ENCODE measurements at regions not wholly inside any gene's neighbourhood (a gene's known extent, or its start where the extent isn't known, plus 50 kb on each side); places are given as distances from the start of the nearest gene placed in this dataset.

DNA sequence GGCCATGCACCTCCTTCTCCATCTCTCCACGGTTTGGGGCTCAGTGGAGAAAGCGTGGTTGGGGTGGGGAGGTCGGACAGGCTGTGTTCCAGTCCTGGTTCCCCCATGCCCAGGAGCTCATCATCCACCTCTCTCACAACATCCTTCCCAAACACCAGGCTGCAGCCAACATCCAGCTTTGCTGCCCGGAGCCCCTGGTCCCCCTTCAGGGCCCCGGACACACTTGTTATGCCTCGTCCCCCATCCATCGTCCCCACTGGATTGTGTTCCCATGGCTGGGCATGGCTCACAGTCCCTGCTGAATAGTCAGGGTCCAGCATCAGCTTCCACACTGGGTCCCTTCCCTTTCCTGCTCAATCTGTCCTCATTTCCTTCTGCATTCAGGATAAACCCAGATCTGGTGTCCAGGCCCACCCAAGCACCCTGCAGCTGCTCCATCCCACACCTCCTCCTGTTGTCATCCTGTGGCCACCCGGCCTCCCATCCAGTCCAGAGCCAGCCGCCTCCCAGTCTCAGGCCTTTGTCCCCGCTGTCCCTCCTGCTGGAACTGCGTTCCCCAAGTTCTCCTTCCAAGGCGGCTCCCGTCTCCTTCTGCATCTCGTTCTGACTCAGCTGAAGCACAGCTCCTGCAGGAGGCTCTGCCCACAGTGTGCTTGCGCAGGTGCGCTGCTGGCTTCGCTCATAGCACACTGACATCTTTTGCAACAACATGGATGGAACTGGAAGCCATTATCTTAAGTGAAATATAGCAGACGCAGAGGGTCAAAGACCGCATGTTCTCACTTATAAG lies 211.4 kb upstream of the RTL1 start:
- in situ Hi-C loops (cut with HindIII; ENCODE audit: low pct_unique_long_range_greater_than_20kb, low sequenced_read_pairs), result no loop called here
- DNase-seq (ENCODE audit: low read depth in 1 of 2, low spot score in 1 of 2), result no peak
- no peak for TF ChIP-seq JUND (IDR thresholded peaks at IDR 0.05; ENCODE audit: low read depth)

DNA sequence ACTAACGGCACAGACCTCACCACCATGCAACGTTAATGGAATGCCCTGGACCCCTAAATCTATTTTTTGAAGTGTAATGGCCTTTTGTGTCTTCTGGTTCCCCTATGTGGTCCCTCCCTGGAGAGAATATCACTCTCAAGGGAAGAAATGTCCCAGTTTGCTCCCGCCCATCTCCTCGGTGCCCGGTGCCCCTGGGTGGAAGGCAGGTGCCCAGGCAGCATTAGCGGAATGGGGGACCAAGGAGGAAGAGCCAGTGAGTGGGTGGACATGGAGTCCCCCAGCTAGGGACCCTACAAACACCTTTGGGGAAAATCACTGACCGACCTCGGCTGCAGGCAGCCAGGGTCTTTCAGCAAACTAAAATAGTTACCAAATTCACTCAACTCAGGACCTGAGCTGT lies 212.1 kb upstream of the RTL1 start:
- DNase-seq (ENCODE audit: low read depth in 1 of 2, low spot score in 1 of 2), result no peak
- in situ Hi-C loops (cut with HindIII; ENCODE audit: low pct_unique_long_range_greater_than_20kb, low sequenced_read_pairs), result no loop called here
- TF ChIP-seq JUND (IDR thresholded peaks at IDR 0.05; ENCODE audit: low read depth), result no peak

DNA sequence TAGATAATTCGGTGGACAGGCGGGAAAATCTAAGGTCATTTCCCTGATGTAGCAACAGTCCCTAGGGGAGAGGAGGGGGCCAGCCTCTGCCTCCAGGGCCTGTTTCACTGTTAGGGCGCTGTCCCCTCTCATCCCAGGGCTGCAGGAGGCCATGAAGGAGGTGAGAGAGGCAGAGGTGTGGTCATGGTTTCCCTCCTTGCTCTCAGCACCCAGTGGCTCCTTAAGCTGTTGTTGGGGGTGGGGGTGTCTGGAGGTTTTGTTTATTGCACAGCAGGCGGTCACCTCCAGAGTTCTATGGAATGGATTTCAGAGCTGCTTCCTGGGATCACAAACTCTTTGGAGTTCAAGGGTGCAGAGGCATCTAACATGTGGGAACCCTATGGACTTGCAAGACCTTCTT lies 212.5 kb upstream of the RTL1 start:
- DNase-seq (ENCODE audit: low read depth in 1 of 2, low spot score in 1 of 2), result no peak
- in situ Hi-C loops (cut with HindIII; ENCODE audit: low pct_unique_long_range_greater_than_20kb, low sequenced_read_pairs), result no loop called here
- TF ChIP-seq JUND (IDR thresholded peaks at IDR 0.05; ENCODE audit: low read depth), result no peak

DNA sequence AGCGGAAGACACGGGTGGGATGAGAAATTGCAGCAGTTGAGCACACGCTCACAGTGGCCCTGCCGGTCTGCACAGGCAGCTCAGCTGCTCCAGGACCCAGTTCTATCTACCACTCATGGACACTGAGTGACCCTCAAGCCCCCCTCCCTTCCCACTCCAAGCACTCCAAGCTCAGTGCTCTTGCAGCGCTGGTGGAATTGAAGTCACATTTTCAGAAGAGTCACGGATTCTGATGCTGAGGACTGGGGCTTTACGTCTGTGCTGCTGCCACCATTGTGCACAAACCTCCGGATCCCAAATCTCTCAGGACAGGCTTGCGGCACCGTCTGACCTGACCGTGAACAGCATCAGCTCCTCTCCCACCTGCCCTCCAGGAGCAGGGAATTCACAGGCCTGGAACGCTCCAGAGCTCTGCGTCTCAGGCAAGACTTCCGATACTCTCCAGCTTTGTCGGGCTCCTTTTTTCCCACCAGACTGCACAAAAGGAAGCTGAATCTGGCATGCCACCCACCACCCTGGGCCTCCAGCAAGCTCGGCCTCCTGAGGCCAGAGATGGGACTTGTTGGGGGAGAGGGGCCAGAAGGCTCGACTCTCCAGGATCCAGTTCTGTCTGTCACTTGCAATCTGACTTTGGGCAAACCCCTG lies 213.1 kb upstream of the RTL1 start:
- no peak for DNase-seq (ENCODE audit: low read depth in 1 of 2, low spot score in 1 of 2)
- in situ Hi-C loops (cut with HindIII; ENCODE audit: low pct_unique_long_range_greater_than_20kb, low sequenced_read_pairs), result no loop called here

DNA sequence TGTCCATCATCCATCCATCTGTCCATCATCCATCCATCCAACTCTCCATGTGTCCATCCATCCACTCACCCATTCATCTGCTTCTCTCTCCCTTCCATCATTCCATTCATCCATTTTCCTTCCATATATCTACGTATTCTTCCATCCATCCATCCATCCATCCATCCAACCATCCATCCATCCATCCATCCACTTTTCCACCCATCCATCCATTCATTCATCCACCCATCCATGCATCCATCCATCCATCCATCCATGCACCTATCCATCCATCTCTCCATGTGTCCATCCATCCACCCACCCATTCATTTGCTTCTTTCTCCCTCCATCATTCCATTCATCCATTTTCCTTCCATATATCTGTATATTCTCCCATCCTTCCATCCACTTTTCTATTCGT lies 214.0 kb upstream of the RTL1 start:
- in situ Hi-C loops (cut with HindIII; ENCODE audit: low pct_unique_long_range_greater_than_20kb, low sequenced_read_pairs), result no loop called here
- no peak for DNase-seq (ENCODE audit: low read depth in 1 of 2, low spot score in 1 of 2)
- no peak for TF ChIP-seq JUND (IDR thresholded peaks at IDR 0.05; ENCODE audit: low read depth)

More for the DNA sequence above, 213.1 kb upstream of the RTL1 start:
- no peak for TF ChIP-seq JUND (IDR thresholded peaks at IDR 0.05; ENCODE audit: low read depth)

DNA sequence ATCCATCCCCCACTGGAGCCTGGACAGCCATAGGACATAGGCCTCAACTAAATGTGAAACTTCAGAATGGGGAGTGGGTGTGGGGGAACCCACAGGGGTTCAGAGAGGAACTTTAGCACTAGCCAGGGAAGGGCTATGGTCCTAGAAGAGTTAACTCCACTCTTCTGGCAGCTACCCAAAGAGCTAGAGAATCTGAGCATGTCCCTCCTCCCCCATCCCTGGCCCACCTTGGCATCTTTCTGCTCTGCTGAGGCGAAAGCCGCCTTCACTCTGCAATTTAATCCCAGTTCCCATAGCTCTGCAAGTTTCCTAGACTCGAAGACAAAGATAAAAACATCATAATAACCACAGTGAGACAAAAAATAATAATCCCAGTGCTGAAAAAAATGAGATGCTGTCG lies 214.7 kb upstream of the RTL1 start:
- TF ChIP-seq JUND (IDR thresholded peaks at IDR 0.05; ENCODE audit: low read depth), result no peak

DNA sequence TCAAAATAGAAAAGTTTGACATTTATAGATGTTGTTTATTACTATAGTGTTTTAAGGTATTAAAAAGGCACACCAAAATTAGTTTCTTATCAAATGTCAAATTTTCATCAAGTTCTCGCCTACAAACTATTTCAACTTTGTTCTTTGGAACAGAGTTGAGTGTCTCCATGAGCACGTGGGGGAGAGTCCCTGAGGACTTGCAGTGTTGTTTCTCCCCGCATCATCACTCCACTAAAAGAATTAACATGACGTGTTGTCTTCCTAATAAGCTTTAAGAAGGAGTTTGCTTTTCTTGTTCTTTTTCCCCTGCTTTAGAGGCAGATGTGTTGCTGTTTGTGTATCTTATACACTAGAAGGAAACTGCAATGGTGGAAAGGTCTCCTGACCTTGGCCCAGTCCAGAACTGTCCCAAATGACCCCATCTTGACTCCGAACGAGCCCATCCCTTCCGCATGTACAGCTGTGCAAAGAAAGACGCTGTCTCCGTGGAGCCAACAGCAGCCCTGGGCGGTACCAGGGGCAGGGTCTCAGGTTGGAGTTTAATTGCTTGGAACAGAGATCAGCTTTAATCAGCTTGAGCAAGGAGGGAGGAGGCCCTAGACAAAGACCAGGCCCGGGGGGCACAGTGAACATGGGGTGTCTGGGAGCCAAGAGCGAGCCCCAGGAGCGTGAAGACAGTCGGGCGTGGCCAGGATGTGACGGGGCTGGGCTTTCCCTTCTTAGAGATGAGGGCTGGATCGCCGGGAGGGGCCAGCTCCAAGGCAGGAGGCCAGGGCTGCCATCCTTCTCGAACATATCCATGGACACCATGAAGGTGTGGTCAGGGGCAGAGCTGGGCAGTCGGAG lies 215.4 kb upstream of the RTL1 start:
- in situ Hi-C loops (cut with HindIII; ENCODE audit: low pct_unique_long_range_greater_than_20kb, low sequenced_read_pairs), result no loop called here
- TF ChIP-seq JUND (IDR thresholded peaks at IDR 0.05; ENCODE audit: low read depth), result no peak
- no peak for DNase-seq (ENCODE audit: low read depth in 1 of 2, low spot score in 1 of 2)

More for the DNA sequence above, 214.7 kb upstream of the RTL1 start:
- in situ Hi-C loops (cut with HindIII; ENCODE audit: low pct_unique_long_range_greater_than_20kb, low sequenced_read_pairs), result no loop called here
- DNase-seq (ENCODE audit: low read depth in 1 of 2, low spot score in 1 of 2), result no peak

DNA sequence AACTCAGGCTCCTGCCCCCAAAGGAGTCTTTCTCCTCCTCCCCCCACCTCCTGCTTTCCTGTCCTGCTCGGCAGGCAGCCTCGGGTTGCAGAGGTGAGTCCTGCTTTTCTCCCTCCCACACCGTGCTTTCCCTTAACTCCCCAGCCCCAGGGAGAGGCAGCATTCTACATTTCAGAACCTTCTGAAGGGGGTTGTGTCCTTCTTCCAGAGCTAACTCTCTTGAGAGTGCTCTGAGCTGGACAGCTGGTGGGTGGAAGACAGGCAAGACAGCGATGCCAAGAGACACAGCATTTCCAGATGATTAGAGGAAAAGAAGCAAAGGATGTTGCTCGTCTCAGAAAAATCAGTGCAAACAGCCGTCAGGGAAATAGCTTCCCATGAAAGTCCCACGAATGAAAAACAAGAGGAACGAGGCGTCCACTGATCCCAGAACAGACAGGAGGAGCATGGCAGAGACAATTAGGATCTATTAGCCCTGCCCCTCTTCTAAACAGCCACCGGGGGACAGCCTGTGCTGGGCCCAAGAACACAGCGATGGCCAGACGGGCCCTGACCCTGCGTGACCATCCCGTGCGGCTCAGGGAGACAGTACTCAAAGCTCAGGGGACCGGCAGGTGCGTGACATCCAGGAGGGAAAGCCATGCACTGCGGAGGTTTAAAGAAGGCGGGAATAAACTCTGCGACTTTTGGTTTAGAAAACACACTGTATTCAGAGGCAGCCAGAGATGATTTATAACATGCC lies 216.5 kb upstream of the RTL1 start:
- no peak for DNase-seq (ENCODE audit: low read depth in 1 of 2, low spot score in 1 of 2)
- no peak for TF ChIP-seq JUND (IDR thresholded peaks at IDR 0.05; ENCODE audit: low read depth)
- in situ Hi-C loops (cut with HindIII; ENCODE audit: low pct_unique_long_range_greater_than_20kb, low sequenced_read_pairs), result no loop called here

DNA sequence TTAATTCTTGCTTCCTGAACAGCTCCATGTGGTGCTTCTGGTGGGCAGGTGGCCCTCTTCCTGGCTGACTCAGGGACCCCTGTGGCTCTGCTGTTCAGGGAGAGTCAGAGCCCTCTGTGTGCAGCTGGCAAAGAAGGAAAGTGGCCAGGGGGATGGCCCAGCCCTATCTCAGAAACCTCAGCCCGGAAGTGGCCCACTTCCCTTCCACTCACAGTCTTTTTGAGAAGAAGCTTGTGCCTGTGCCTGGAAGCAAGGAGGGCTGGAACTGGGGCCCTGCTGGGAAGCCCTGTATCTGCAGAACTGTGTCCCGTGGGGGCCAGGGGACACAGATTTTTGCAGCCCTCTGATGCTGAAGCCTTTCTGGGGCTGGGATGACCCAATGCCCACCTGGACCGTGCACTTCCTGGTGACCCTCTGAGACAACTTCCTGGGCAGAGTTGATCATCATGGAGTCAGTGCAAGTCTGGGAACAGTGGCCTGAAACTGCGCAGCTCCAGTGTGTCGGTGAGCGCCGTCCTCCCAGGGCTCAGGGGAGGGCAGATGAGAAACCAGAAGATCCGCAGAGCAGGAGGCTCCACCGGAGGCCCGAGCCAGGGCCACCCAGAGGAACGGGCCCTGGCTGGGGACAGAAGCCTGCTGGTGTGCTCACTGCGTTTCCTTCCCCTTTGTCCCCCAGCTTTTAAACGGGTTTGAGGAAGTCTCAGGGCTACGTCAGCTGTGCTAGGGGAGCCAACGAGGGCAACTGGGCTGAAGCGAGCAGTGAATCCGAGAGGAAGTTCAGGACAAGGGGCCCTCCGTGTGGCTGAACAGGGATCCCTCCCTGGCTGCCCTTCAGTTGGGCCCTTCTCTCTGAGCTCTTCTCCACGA lies 217.4 kb upstream of the RTL1 start:
- in situ Hi-C loops (cut with HindIII; ENCODE audit: low pct_unique_long_range_greater_than_20kb, low sequenced_read_pairs), result no loop called here
- DNase-seq (ENCODE audit: low read depth in 1 of 2, low spot score in 1 of 2), result no peak

DNA sequence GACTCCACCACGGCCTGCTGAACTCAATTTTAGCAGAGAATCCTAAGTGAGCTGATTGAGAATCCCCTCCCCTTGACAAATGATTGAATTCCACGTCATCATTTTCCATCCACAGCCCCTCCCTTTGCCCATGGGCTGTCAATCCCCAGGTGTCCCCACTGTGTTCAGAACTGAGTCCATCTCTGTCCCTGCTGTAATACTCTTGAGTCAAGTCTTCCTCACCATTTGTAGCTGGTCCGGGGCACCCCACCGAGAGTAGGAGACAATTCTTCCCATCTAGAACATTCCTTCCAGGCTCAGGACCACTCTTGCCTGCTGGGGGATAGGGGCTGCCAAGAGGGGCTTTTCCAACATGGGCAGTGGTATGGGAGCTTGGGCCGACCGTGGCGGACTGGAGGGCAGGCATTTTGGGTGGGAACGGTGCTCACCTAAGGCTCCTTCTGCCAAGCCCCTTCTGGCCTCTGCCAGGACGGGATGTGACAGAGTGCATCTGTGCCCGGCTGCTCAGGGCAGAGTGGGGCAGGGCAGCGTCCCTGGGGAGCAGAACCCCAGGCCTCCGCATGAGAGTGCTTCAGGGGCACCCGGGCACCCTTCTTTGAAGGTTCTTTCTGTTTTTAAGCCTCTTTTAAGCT lies 218.1 kb upstream of the RTL1 start:
- in situ Hi-C loops (cut with HindIII; ENCODE audit: low pct_unique_long_range_greater_than_20kb, low sequenced_read_pairs), result no loop called here
- no peak for DNase-seq (ENCODE audit: low read depth in 1 of 2, low spot score in 1 of 2)

More for the DNA sequence above, 217.4 kb upstream of the RTL1 start:
- TF ChIP-seq JUND (IDR thresholded peaks at IDR 0.05; ENCODE audit: low read depth), result no peak

More for the DNA sequence above, 218.1 kb upstream of the RTL1 start:
- no peak for TF ChIP-seq JUND (IDR thresholded peaks at IDR 0.05; ENCODE audit: low read depth)
